Ramos (cell line): ENCODE measurements at regions not wholly inside any gene's neighbourhood (a gene's known extent, or its start where the extent isn't known, plus 50 kb on each side); places are given as distances from the start of the nearest gene placed in this dataset.

Experiments used
- in situ Hi-C: fragments of 300-500 bp; cut with MboI; formaldehyde crosslinking; loops from one replicate; pipeline ENCODE4 v1.14.3; 2022; ENCODE audit warnings: low sequenced_read_pairs; ENCODE audit not compliant: unreplicated experiment

GRCh38 chr7:18196638-18197037, 169.0 kb upstream of the PRPS1L1 start:
- in situ Hi-C loops = no loop called here

DNA sequence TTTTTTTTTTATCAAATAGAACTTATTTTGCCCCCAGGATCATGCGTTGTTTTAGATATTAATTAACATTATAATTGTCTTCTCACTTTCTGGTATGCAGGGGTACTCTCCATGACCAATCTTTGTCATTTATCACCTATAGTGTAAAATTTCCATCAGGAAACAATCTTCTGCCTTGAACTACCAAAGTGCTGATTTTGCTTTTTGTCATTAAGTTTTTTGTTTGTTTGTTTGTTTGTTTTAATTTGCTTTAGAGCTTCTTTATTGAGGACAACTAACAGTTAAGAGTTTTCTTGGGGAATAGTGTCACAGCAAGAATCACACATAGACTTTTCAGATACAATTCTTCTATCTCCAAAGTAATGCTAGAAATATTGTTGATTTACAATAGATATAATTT, 171.2 kb upstream of the PRPS1L1 start:
- in situ Hi-C loops = no loop called here

GRCh38 chr7:18200266-18200665, 172.6 kb upstream of the PRPS1L1 start:
- in situ Hi-C loops = no loop called here

DNA sequence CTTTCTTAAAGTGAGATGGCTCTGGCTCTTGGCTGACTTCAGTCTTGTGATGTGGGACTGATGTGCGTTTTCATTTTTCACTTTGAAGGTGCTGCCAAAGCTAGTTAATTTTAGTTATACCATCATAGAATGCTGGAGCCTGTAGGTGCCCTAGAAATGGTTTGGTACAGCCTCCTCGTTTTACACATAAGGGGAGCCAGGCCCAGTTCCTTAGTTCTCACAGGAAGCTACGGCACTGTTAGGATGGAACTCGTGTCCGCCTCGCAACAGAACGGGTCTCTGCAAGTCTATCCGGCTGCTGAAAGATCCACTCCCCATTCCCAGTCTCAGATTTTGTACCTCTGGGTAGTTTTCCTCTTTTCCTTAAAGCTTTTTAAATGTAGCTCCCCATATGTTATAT, 173.2 kb upstream of the PRPS1L1 start:
- in situ Hi-C loops = no loop called here

GRCh38 chr7:18201350-18201749, 173.7 kb upstream of the PRPS1L1 start:
- in situ Hi-C loops = no loop called here

GRCh38 chr7:18202315-18203045, 174.8 kb upstream of the PRPS1L1 start:
- in situ Hi-C loops = no loop called here

GRCh38 chr7:18206331-18206730, 178.7 kb upstream of the PRPS1L1 start:
- in situ Hi-C loops = no loop called here

- in situ Hi-C loops = no loop called here
Observed at GRCh38 chr7:18208921-18209320, 181.3 kb upstream of the PRPS1L1 start.

DNA sequence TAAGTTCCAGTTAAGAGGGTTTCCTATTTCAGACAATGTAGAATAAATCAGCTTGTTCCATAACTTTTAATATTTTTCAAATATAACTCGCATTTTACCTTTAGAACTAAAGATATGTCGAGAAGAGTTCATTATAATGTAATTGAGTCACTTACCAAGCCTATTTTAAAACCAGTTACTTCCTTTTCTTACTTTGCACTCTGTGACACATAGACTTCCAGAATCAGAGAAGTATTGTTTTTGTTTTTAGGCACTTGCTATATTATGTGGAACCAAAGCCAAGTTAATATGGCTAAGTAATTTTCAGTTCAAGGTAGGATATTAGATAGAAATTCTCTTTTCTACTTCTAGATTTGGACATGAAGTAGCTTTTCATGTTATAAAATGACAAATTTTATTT, 182.7 kb upstream of the PRPS1L1 start:
- in situ Hi-C loops = no loop called here

GRCh38 chr7:18210788-18211187, 183.1 kb upstream of the PRPS1L1 start:
- in situ Hi-C loops = no loop called here

- in situ Hi-C loops = no loop called here
Observed at GRCh38 chr7:18212308-18212707, 184.7 kb upstream of the PRPS1L1 start.

DNA sequence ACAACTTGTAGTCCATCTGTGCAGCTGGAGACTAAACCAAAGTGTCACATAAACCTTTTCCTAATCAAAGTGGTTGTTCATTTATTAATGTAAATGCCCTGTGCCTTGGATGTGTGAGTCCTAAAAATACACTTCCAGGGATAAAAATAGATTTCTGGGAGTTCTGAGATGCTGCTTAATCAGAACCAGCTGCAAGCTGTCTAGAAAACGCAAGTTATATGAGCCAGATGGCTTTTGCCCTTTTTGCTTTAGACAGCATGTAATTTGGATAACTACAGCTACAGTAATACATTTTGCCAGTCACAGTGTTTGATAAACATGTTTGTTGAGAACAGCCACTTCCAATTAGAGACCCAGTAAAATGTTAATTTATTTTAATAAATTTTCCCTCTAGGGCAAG, 185.1 kb upstream of the PRPS1L1 start:
- in situ Hi-C loops = no loop called here

DNA sequence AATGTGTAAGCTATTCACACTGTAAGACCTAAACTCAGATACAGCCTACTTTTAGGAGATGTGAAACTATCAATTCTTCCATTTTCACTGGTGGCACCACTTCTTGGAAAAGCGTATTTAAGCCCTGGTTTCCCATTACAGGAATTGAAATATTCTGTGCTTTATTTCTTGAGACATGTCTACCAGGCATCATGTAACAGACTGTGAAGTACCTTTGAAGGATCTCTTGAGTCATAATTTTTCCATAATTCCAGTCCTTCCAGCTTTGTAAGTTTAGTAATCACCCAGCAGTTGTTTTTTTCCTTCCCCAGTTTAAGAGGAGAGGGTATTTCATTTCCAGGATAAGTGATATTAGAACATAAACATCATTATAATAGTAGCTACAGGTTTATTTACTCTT, 186.0 kb upstream of the PRPS1L1 start:
- in situ Hi-C loops = no loop called here

GRCh38 chr7:18216270-18216669, 188.6 kb upstream of the PRPS1L1 start:
- in situ Hi-C loops = no loop called here

DNA sequence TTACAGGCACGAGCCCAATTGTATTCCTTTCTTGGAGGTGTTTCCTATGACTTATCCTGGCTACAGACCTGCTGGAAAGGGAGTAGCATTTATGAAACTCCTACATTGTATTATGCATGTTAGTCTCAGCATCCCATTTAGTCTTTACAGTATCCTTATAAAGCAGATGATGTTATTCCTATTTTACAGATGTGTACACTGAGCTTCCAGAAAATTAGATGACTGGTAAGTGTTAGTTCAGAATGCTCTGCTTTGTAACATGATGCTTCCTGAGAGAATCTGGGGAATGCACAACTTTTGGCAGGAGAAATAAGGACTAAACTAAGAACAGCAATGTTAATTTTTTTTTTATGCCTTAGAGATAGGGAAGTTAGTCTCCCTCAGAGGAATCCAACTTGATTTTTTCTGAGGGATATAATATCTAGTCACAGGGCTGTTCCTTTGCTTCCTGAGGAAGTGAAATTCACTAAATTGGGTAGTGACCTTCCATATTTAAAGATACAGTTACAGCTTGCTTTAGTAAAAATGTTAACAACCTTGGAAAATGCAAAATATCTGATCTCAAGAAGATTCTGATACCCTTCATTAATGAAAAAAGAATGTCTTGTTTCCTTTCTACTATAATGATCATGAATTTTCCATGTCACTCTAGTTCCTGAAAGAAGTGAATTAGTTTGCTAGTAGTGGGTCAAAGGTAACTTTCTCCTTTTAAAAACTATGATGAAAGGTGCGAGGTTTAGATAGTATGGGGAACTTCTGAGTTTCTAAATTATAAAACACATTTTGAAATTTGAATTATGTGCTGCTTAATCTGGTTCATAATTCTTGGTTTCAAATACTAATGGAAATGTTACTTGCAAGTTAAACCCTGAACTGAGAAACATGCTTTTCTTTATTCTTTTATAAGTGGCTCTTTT, 194.0 kb upstream of the PRPS1L1 start:
- in situ Hi-C loops = no loop called here

GRCh38 chr7:18222636-18223035, 195.0 kb upstream of the PRPS1L1 start:
- in situ Hi-C loops = no loop called here

DNA sequence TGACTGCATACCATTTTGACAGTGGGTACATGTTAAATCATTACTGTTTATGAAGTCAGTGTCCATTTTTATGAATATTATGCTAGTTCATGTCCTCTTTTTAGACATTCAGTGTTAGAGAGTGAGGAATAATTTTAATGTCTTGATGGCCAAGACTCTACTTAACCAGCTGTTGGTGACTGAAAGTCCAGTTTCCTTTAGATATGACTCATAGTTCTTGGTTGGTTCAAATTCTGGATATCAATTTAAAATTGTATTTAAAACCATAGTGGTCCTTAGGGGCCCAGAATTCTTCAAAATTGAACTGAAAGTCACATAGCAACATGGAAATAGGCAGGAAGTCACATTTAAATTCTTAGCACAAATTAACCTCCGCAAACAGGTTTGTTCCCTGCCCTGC, 196.5 kb upstream of the PRPS1L1 start:
- in situ Hi-C loops = no loop called here

- in situ Hi-C loops = no loop called here
Observed at GRCh38 chr7:18225067-18225466, 197.4 kb upstream of the PRPS1L1 start.

- in situ Hi-C loops = no loop called here
Observed at GRCh38 chr7:18226598-18226997, 199.0 kb upstream of the PRPS1L1 start.

- in situ Hi-C loops = no loop called here
Observed at GRCh38 chr7:18228686-18229085, 201.0 kb upstream of the PRPS1L1 start.

DNA sequence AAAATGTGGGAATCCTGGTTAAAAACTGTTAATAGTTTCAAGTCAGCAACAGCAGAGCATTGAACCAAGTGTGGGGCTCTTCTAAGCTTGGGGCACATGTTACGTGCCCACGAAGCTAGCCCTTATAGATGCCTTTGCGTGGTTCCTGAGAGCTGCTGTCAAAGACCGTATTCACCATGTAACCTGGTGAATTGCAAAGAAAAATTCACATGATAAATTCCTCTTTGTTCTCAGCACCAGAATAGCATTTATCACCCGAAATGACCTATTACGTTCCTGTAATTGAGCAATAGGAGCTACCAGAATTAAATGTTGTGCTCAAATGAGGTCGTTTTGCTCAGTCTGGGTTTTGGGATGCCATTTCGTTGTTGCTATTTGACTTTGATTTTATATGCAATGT, 202.6 kb upstream of the PRPS1L1 start:
- in situ Hi-C loops = no loop called here

GRCh38 chr7:18231854-18232253, 204.2 kb upstream of the PRPS1L1 start:
- in situ Hi-C loops = no loop called here
